Hepatocyte (in vitro differentiated cells): ENCODE measurements at regions not wholly inside any gene's neighbourhood (a gene's known extent, or its start where the extent isn't known, plus 50 kb on each side); places are given as distances from the start of the nearest gene placed in this dataset.

Experiments used
- CTCF ChIP-seq: fragments of 200-600 bp; sonication (generic); IDR thresholded peaks from 2 replicates; pipeline ENCODE4 v1.5.1; 2016; ENCODE audit warnings: antibody characterized with exemption, mild to moderate bottlenecking; ENCODE audit not compliant: poor library complexity
- EZH2 ChIP-seq: fragments of 200-600 bp; sonication (generic); IDR thresholded peaks from 2 replicates; pipeline ENCODE4 v1.6.1; 2016; ENCODE audit warnings: antibody characterized with exemption, mild to moderate bottlenecking, borderline replicate concordance
- EZH2phosphoT487 ChIP-seq: fragments of 200-600 bp; sonication (generic); IDR thresholded peaks from one replicate; pipeline ENCODE4 v1.6.1; 2018; ENCODE audit warnings: antibody characterized with exemption, mild to moderate bottlenecking, low read depth, moderate library complexity; ENCODE audit not compliant: unreplicated experiment, severe bottlenecking

GRCh38 chr2:21411741-21412140 lies 288.0 kb downstream of the TDRD15 start:
- no peak for TF ChIP-seq CTCF
- TF ChIP-seq EZH2, result no peak
- no peak for TF ChIP-seq EZH2phosphoT487
